NCI-H2029 (cell line): ENCODE measurements at regions not wholly inside any gene's neighbourhood (a gene's known extent, or its start where the extent isn't known, plus 50 kb on each side); places are given as distances from the start of the nearest gene placed in this dataset.

Source experiments
- DNase-seq: peaks from one replicate; lab custom pipeline; 2025; lab: John Stamatoyannopoulos, UW

GRCh38 chr18:78855188-78855587, 124.4 kb upstream of the SALL3 start:
- no peak for DNase-seq

GRCh38 chr18:78856569-78857313, 122.9 kb upstream of the SALL3 start:
- no peak for DNase-seq

GRCh38 chr18:78857314-78858150, 122.1 kb upstream of the SALL3 start:
- no peak for DNase-seq

- peak; percentile 7 for DNase-seq
Observed at GRCh38 chr18:78859686-78860085, 119.9 kb upstream of the SALL3 start.

GRCh38 chr18:78860117-78860516, 119.5 kb upstream of the SALL3 start:
- no peak for DNase-seq

GRCh38 chr18:78861116-78861515, 118.5 kb upstream of the SALL3 start:
- DNase-seq, result no peak

GRCh38 chr18:78861706-78862105, 117.9 kb upstream of the SALL3 start:
- DNase-seq, result no peak

GRCh38 chr18:78862395-78862794, 117.2 kb upstream of the SALL3 start:
- DNase-seq, result no peak

GRCh38 chr18:78865056-78865598, 114.5 kb upstream of the SALL3 start:
- no peak for DNase-seq

GRCh38 chr18:78865771-78866310, 113.8 kb upstream of the SALL3 start:
- no peak for DNase-seq

- DNase-seq, result no peak
Observed at GRCh38 chr18:78867131-78867530, 112.5 kb upstream of the SALL3 start.

GRCh38 chr18:78868330-78869316, 111.0 kb upstream of the SALL3 start:
- no peak for DNase-seq

- no peak for DNase-seq
Observed at GRCh38 chr18:78871618-78872017, 108.0 kb upstream of the SALL3 start.

GRCh38 chr18:78873926-78874500, 105.6 kb upstream of the SALL3 start:
- no peak for DNase-seq

- no peak for DNase-seq
Observed at GRCh38 chr18:78875016-78875777, 104.4 kb upstream of the SALL3 start.

GRCh38 chr18:78875778-78876650, 103.6 kb upstream of the SALL3 start:
- DNase-seq, result no peak

- DNase-seq, result no peak
Observed at GRCh38 chr18:78876868-78877267, 102.8 kb upstream of the SALL3 start.

- DNase-seq, result no peak
Observed at GRCh38 chr18:78878335-78878734, 101.3 kb upstream of the SALL3 start.
